ENCODE measurements at regions not wholly inside any gene's neighbourhood (a gene's known extent, or its start where the extent isn't known, plus 50 kb on each side); places are given as distances from the start of the nearest gene placed in this dataset.

DNA sequence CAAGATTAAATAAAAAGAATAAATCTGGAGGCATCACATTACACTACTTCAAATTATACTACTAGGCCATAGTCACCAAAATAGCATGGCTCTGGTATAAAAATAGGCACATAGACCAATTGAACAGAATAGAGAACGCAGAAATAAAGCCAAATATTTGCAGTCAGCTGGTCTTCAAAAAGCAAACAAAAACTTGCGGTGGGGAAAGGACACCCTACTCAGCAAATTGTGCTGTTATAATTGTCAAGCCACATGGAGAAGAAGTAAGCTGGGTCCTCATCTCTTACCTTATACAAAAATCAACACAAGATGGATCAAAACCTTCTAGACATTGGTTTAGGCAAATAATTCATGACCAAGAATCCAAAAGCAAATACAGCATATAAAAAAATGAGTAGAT lies 259.2 kb upstream of the SLITRK3 start:
- TF ChIP-seq SMC3 (IDR thresholded peaks at IDR 0.05; ENCODE audit: borderline replicate concordance, low read length) (no peak), MTA3 (IDR thresholded peaks at IDR 0.05; ENCODE audit: borderline replicate concordance, low read length) (no peak), GABPA (IDR thresholded peaks at IDR 0.05; ENCODE audit: low read depth) (no peak), POLR2A (IDR thresholded peaks at IDR 0.05; ENCODE audit: low read depth, low read length) (no peak), CREB1 (IDR thresholded peaks at IDR 0.05; ENCODE audit: low read depth) (no peak), EZH2 (IDR thresholded peaks at IDR 0.05; ENCODE audit: borderline replicate concordance, control insufficient read depth, low read depth, low read length) (no peak), RB1 (IDR thresholded peaks at IDR 0.05; ENCODE audit: borderline replicate concordance) (no peak), FOS (IDR thresholded peaks at IDR 0.05; ENCODE audit: borderline replicate concordance, extremely low read depth, insufficient read length) (no peak), HDAC2 (IDR thresholded peaks at IDR 0.05) (no peak), CUX1 (IDR thresholded peaks at IDR 0.05; ENCODE audit: insufficient replicate concordance, low read depth, low read length) (no peak)
- TF ChIP-seq, protein P1, sequence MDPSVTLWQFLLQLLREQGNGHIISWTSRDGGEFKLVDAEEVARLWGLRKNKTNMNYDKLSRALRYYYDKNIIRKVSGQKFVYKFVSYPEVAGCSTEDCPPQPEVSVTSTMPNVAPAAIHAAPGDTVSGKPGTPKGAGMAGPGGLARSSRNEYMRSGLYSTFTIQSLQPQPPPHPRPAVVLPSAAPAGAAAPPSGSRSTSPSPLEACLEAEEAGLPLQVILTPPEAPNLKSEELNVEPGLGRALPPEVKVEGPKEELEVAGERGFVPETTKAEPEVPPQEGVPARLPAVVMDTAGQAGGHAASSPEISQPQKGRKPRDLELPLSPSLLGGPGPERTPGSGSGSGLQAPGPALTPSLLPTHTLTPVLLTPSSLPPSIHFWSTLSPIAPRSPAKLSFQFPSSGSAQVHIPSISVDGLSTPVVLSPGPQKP (IDR thresholded peaks at IDR 0.05; ENCODE audit: low read depth, low read length): no peak
- TF ChIP-seq, protein P2, sequence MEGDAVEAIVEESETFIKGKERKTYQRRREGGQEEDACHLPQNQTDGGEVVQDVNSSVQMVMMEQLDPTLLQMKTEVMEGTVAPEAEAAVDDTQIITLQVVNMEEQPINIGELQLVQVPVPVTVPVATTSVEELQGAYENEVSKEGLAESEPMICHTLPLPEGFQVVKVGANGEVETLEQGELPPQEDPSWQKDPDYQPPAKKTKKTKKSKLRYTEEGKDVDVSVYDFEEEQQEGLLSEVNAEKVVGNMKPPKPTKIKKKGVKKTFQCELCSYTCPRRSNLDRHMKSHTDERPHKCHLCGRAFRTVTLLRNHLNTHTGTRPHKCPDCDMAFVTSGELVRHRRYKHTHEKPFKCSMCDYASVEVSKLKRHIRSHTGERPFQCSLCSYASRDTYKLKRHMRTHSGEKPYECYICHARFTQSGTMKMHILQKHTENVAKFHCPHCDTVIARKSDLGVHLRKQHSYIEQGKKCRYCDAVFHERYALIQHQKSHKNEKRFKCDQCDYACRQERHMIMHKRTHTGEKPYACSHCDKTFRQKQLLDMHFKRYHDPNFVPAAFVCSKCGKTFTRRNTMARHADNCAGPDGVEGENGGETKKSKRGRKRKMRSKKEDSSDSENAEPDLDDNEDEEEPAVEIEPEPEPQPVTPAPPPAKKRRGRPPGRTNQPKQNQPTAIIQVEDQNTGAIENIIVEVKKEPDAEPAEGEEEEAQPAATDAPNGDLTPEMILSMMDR (IDR thresholded peaks at IDR 0.05 in 2 of 3, conservative IDR thresholded peaks at IDR 0.05 in 1 of 3; ENCODE audit: control insufficient read depth in 2 of 3, extremely low read depth in 1 of 3, insufficient read depth in 1 of 3, low read depth in 3 of 3, low read length in 3 of 3): no peak

Data from GM12878 (cell line).